Hypothalamus (tissue), 51 donors: ENCODE measurements at regions not wholly inside any gene's neighbourhood (a gene's known extent, or its start where the extent isn't known, plus 50 kb on each side); places are given as distances from the start of the nearest gene placed in this dataset.
"Not testable (repeated sequence)": the region's sequence is repeated elsewhere in the genome, so short reads cannot be mapped to it uniquely, and the experiment has no call there.

Experiments
- DNase-seq, 51 donors: peaks; one replicate each; lab custom pipeline; 2025; lab: John Stamatoyannopoulos, UW

GRCh38 chr10:111558211-111558610 is 481.4 kb downstream of the ADRA2A start:
- no peak for DNase-seq

- DNase-seq, result no peak
These were observed 483.2 kb downstream of the ADRA2A start for GRCh38 chr10:111560027-111560426.

GRCh38 chr10:111561124-111561523 is 484.3 kb downstream of the ADRA2A start:
- DNase-seq, result no peak

GRCh38 chr10:111565542-111565941 is 488.7 kb downstream of the ADRA2A start:
- DNase-seq, result no peak

GRCh38 chr10:111578076-111578475 is 501.2 kb downstream of the ADRA2A start:
- DNase-seq, result peak in 2 of 51 donors; percentile 10

- no peak for DNase-seq
These were observed 502.6 kb downstream of the ADRA2A start for GRCh38 chr10:111579473-111579872.

- DNase-seq, result no peak
These were observed 513.9 kb downstream of the ADRA2A start for GRCh38 chr10:111590703-111591102.

- DNase-seq, result no peak
These were observed 516.7 kb downstream of the ADRA2A start for GRCh38 chr10:111593578-111593977.

- no peak for DNase-seq
These were observed 518.3 kb downstream of the ADRA2A start for GRCh38 chr10:111595173-111595572.

- peak in 28 of 51 donors; percentile 1 to 59 (median 16) for DNase-seq
These were observed 521.7 kb downstream of the ADRA2A start for GRCh38 chr10:111598433-111599059.

GRCh38 chr10:111599943-111600342 is 523.1 kb downstream of the ADRA2A start:
- no peak for DNase-seq

GRCh38 chr10:111600772-111601171 is 523.9 kb downstream of the ADRA2A start:
- peak in 32 of 51 donors; percentile 1 to 79 (median 28) for DNase-seq

- DNase-seq, result no peak
These were observed 535.4 kb downstream of the ADRA2A start for GRCh38 chr10:111612273-111612672.

GRCh38 chr10:111634191-111634590 is 549.4 kb downstream of the GPAM start:
- DNase-seq, result no peak

GRCh38 chr10:111646021-111646420 is 537.5 kb downstream of the GPAM start:
- no peak for DNase-seq

GRCh38 chr10:111648046-111648445 is 535.5 kb downstream of the GPAM start:
- DNase-seq, result no peak

GRCh38 chr10:111649080-111649479 is 534.5 kb downstream of the GPAM start:
- DNase-seq, result not testable (repeated sequence)

GRCh38 chr10:111650088-111650487 is 533.5 kb downstream of the GPAM start:
- DNase-seq, result no peak

GRCh38 chr10:111656066-111656465 is 527.5 kb downstream of the GPAM start:
- DNase-seq, result no peak

- DNase-seq, result no peak
These were observed 505.8 kb downstream of the GPAM start for GRCh38 chr10:111677759-111678158.

GRCh38 chr10:111686796-111687195 is 496.8 kb downstream of the GPAM start:
- DNase-seq, result no peak

- DNase-seq, result no peak
These were observed 484.9 kb downstream of the GPAM start for GRCh38 chr10:111698711-111699110.

- DNase-seq, result no peak
These were observed 479.6 kb downstream of the GPAM start for GRCh38 chr10:111703986-111704385.
